ENCODE measurements at regions not wholly inside any gene's neighbourhood (a gene's known extent, or its start where the extent isn't known, plus 50 kb on each side); places are given as distances from the start of the nearest gene placed in this dataset.
"Not testable (repeated sequence)": the region's sequence is repeated elsewhere in the genome, so short reads cannot be mapped to it uniquely, and the experiment has no call there.

DNA sequence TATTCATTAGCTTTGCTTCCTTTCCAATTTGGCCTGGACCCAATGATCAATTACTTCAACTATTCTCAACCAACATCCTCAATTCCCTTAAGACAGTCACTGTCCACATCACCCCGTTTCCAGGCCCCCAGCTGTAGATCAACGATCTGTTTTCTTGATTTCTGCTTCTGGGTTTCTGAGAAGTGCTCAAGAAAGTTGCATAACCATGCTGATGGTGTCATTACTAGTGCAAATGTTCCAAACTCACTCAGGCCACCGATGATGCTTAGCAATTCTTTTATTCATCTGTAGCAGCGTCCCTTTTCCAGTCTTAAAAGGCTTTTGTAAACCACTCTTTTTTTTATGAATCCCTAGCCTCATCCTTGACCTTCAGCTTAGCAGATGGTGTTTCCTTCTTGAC is 155.8 kb upstream of the PTGFR start:
- no peak for DNase-seq (ENCODE audit: unreplicated experiment)
- intact Hi-C loops (cut with micrococcal nuclease) = loop anchor here (5.0 kb wide), 2 partner anchors 98 to 272 kb away; no protein-coding TSS in a partner anchor
- TF ChIP-seq, protein P1, sequence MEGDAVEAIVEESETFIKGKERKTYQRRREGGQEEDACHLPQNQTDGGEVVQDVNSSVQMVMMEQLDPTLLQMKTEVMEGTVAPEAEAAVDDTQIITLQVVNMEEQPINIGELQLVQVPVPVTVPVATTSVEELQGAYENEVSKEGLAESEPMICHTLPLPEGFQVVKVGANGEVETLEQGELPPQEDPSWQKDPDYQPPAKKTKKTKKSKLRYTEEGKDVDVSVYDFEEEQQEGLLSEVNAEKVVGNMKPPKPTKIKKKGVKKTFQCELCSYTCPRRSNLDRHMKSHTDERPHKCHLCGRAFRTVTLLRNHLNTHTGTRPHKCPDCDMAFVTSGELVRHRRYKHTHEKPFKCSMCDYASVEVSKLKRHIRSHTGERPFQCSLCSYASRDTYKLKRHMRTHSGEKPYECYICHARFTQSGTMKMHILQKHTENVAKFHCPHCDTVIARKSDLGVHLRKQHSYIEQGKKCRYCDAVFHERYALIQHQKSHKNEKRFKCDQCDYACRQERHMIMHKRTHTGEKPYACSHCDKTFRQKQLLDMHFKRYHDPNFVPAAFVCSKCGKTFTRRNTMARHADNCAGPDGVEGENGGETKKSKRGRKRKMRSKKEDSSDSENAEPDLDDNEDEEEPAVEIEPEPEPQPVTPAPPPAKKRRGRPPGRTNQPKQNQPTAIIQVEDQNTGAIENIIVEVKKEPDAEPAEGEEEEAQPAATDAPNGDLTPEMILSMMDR (IDR thresholded peaks at IDR 0.05; ENCODE audit: unreplicated experiment) = no peak
- Mint-ChIP-seq H3K36me3 (ENCODE audit: insufficient read depth, unreplicated experiment) (no peaks in the 10 kb centered on the region), H3K4me1 (ENCODE audit: insufficient read depth, unreplicated experiment) (peaks cover 12% of the 10 kb centered on the region), H3K4me3 (ENCODE audit: unreplicated experiment) (no peak overlapping the region), H3K9me3 (ENCODE audit: unreplicated experiment) (peaks cover 6% of the 10 kb centered on the region), H3K27me3 (ENCODE audit: insufficient read depth, unreplicated experiment) (no peaks in the 10 kb centered on the region), H3K27ac (ENCODE audit: low read depth, unreplicated experiment) (no peak overlapping the region)
- no TSS peak for BruUV-seq (replicated peaks)
- ChIA-PET CTCF (interaction anchor here (0.9 to 1.7 kb wide), 4 partner anchors 10 to 45 kb away, joined by 3 to 7 read pairs (median 4); no protein-coding TSS in a partner anchor), POLR2A (no interaction called here)

DNA sequence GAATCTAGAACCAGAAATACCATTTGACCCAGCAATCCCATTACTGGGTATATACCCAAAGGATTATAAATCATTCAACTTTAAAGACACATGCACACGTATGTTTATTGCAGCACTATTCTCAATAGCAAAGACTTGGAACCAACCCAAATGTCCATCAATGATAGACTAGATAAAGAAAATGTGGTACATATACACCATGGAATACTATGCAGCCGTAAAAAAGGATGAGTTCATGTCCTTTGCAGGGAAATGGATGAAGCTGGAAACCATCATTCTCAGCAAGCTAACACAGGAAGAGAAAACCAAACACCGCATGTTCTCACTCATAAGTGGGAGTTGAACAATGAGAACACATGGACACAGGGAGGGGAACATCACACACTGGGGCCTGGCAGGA is 154.0 kb upstream of the PTGFR start:
- H3K36me3 Mint-ChIP-seq (ENCODE audit: insufficient read depth, unreplicated experiment); H3K27ac Mint-ChIP-seq (ENCODE audit: low read depth, unreplicated experiment); DNase-seq (ENCODE audit: unreplicated experiment); BruUV-seq (replicated peaks); H3K27me3 Mint-ChIP-seq (ENCODE audit: insufficient read depth, unreplicated experiment); POLR2A ChIA-PET; H3K9me3 Mint-ChIP-seq (ENCODE audit: unreplicated experiment); H3K4me3 Mint-ChIP-seq (ENCODE audit: unreplicated experiment): not testable (repeated sequence)
- peaks cover 19% of the 10 kb centered on the region for H3K4me1 Mint-ChIP-seq (ENCODE audit: insufficient read depth, unreplicated experiment)
- intact Hi-C loops (cut with micrococcal nuclease) = loop anchor here (5.0 kb wide), 1 partner anchor 99 kb away; no protein-coding TSS in a partner anchor
- CTCF ChIA-PET = interaction anchor here (0.6 kb wide), 1 partner anchor 15 kb away, joined by 3 read pairs; no protein-coding TSS in a partner anchor

DNA sequence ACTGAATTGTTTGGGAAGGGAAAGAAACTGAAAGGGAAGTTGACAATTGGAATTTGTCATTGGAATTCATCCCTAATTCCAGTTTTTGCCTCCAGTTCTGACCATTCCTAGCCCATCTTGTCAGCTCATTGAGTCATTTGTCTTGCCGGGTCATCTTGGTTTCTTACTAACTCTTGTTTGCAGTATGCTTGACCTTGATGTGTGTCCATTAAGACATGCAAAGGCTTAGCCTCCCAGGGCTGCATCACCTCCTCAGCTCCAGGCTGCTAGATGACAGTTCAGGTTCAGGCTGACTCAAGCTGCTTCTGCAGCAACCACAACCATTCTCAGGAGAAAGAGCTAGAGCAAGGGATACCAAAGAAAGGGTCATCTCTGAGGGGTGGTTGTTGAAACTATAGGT is 151.3 kb upstream of the PTGFR start:
- Mint-ChIP-seq H3K4me1 (ENCODE audit: insufficient read depth, unreplicated experiment) (peaks cover 27% of the 10 kb centered on the region), H3K4me3 (ENCODE audit: unreplicated experiment) (no peak overlapping the region), H3K36me3 (ENCODE audit: insufficient read depth, unreplicated experiment) (no peaks in the 10 kb centered on the region), H3K9me3 (ENCODE audit: unreplicated experiment) (no peaks in the 10 kb centered on the region), H3K27me3 (ENCODE audit: insufficient read depth, unreplicated experiment) (no peaks in the 10 kb centered on the region), H3K27ac (ENCODE audit: low read depth, unreplicated experiment) (peak overlapping the region; percentile 65)
- peak; percentile 58 for DNase-seq (ENCODE audit: unreplicated experiment)
- TF ChIP-seq, protein P1 (IDR thresholded peaks at IDR 0.05; ENCODE audit: unreplicated experiment) = no peak
- no TSS peak for BruUV-seq (replicated peaks)
- intact Hi-C loops (cut with micrococcal nuclease) = loop anchor here (5.0 kb wide), 1 partner anchor 102 kb away; no protein-coding TSS in a partner anchor
- POLR2A ChIA-PET = interaction anchor here (1.1 kb wide), 1 partner anchor 11 kb away, joined by 3 read pairs; no protein-coding TSS in a partner anchor
- CTCF ChIA-PET = interaction anchor here (0.7 to 1.2 kb wide), 3 partner anchors 115 to 245 kb away, joined by 4 to 5 read pairs (median 4); no protein-coding TSS in a partner anchor

DNA sequence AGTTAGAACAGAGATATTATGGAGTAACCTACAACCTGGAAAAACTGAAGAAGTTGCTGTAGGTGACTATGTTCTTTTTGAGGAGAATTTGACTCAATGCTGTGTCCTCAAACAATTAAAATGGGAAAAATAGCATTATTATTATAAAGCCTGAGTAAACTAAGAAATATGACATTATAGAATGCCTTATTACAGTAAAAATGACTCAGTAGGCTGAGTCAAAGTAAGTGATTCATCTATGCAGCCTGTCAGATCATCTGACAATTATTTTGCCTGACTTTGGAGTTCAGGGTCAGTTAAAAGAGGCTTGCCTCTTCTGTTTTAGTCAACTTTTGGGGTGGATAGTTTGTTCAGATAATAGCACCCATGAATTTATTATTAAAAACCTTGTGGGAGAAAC is 150.8 kb upstream of the PTGFR start:
- H3K4me1 Mint-ChIP-seq (ENCODE audit: insufficient read depth, unreplicated experiment) = peaks cover 27% of the 10 kb centered on the region
- no peaks in the 10 kb centered on the region for H3K27me3 Mint-ChIP-seq (ENCODE audit: insufficient read depth, unreplicated experiment)
- no peak overlapping the region for H3K4me3 Mint-ChIP-seq (ENCODE audit: unreplicated experiment)
- peak overlapping the region; percentile 65 for H3K27ac Mint-ChIP-seq (ENCODE audit: low read depth, unreplicated experiment)
- TF ChIP-seq, protein P1 (IDR thresholded peaks at IDR 0.05; ENCODE audit: unreplicated experiment) = no peak
- no TSS peak for BruUV-seq (replicated peaks)
- ChIA-PET POLR2A (interaction anchor here (1.1 kb wide), 1 partner anchor 12 kb away, joined by 3 read pairs; no protein-coding TSS in a partner anchor), CTCF (interaction anchor here (0.6 to 0.7 kb wide), 2 partner anchors 81 to 244 kb away, joined by 3 to 4 read pairs; no protein-coding TSS in a partner anchor)
- peak; percentile 79 for DNase-seq (ENCODE audit: unreplicated experiment)
- H3K9me3 Mint-ChIP-seq (ENCODE audit: unreplicated experiment) = no peaks in the 10 kb centered on the region
- H3K36me3 Mint-ChIP-seq (ENCODE audit: insufficient read depth, unreplicated experiment) = no peaks in the 10 kb centered on the region
- intact Hi-C loops (cut with micrococcal nuclease) = loop anchor here (1.0 kb wide), 1 partner anchor 195 kb away; no protein-coding TSS in a partner anchor
